Tibial nerve (tissue), 4 donors: ENCODE measurements at regions not wholly inside any gene's neighbourhood (a gene's known extent, or its start where the extent isn't known, plus 50 kb on each side); places are given as distances from the start of the nearest gene placed in this dataset.

ENCODE experiments used
- DNase-seq, 2 donors: peaks; one replicate each; pipeline ENCODE4 v3.0.0-alpha.2; 2019; ENCODE audit warnings: low spot score in 2 of 2
- H3K27ac ChIP-seq, 4 donors: fragments of 200-600 bp; sonication (generic) in 3 of 4; one replicate each; pipeline ENCODE4 v1.5.1; 2017 to 2019; ENCODE audit warnings: mild to moderate bottlenecking in 1 of 4
- H3K27me3 ChIP-seq, 2 donors: fragments of 200-600 bp; sonication (generic) in 1 of 2; one replicate each; pipeline versions ENCODE4 v1.5.1 to v1.6.0; 2017 to 2019
- H3K36me3 ChIP-seq, 3 donors: fragments of 200-600 bp; sonication (generic); one replicate each; pipeline ENCODE4 v1.5.1; 2018 to 2019
- H3K4me1 ChIP-seq, 4 donors: fragments of 200-600 bp; sonication (generic) in 3 of 4; one replicate each; pipeline ENCODE4 v1.5.1; 2017 to 2019
- H3K4me3 ChIP-seq, 4 donors: fragments of 200-600 bp; sonication (generic) in 3 of 4; one replicate each; pipeline ENCODE4 v1.5.1; 2017 to 2019; ENCODE audit warnings: mild to moderate bottlenecking in 1 of 4, moderate library complexity in 1 of 4
- H3K9me3 ChIP-seq, 4 donors: fragments of 200-600 bp; sonication (generic) in 3 of 4; one replicate each; pipeline ENCODE4 v1.5.1; 2017 to 2019
- CTCF ChIP-seq, 5 experiments: fragments of 200-600 bp in 3 of 5; fragments of 450-650 bp in 2 of 5; sonication (generic) in 3 of 5; IDR thresholded peaks; one replicate each; pipeline ENCODE4 v1.5.1; 2016 to 2019; ENCODE audit warnings: antibody characterized with exemption in 5 of 5, mild to moderate bottlenecking in 3 of 5, moderate library complexity in 2 of 5
- EP300 ChIP-seq, 2 donors: sonication (generic); formaldehyde crosslinking; IDR thresholded peaks; one replicate each; pipeline ENCODE4 v1.6.1; 2017; ENCODE audit warnings: antibody characterized with exemption in 2 of 2, mild to moderate bottlenecking in 1 of 2
- POLR2A ChIP-seq, 2 donors: fragments of 450-650 bp; IDR thresholded peaks; one replicate each; pipeline ENCODE4 v1.6.1; 2017; ENCODE audit warnings: antibody characterized with exemption in 2 of 2, mild to moderate bottlenecking in 2 of 2, moderate library complexity in 2 of 2
- WGBS, 2 donors: methylation state at CpG; one replicate each; pipeline ENCODE4 v1.1.5; 2018; 5-methylcytosine and 5-hydroxymethylcytosine counted together

GRCh38 chr1:199766218-199766792 lies 261.2 kb upstream of the NR5A2 start:
- H3K36me3 ChIP-seq = no peaks in the 10 kb centered on the region
- no peak overlapping the region for H3K27ac ChIP-seq
- H3K4me3 ChIP-seq = no peak overlapping the region
- no peaks in the 10 kb centered on the region for H3K4me1 ChIP-seq
- DNase-seq = no peak
- peaks cover 0 to 28% (median 0%) of the 10 kb centered on the region in 4 donors for H3K9me3 ChIP-seq
- TF ChIP-seq EP300 (IDR thresholded peaks at IDR 0.05) = no peak
- no peak for TF ChIP-seq CTCF (IDR thresholded peaks at IDR 0.05)
- no peak for TF ChIP-seq POLR2A (IDR thresholded peaks at IDR 0.05)
- no peaks in the 10 kb centered on the region for H3K27me3 ChIP-seq

- H3K4me1 ChIP-seq = no peaks in the 10 kb centered on the region
- DNase-seq = no peak
- H3K36me3 ChIP-seq = no peaks in the 10 kb centered on the region
- H3K9me3 ChIP-seq = peaks cover 0 to 28% (median 0%) of the 10 kb centered on the region in 4 donors
- TF ChIP-seq CTCF (IDR thresholded peaks at IDR 0.05) (no peak), EP300 (IDR thresholded peaks at IDR 0.05) (no peak), POLR2A (IDR thresholded peaks at IDR 0.05) (no peak)
- H3K4me3 ChIP-seq = no peak overlapping the region
- no peaks in the 10 kb centered on the region for H3K27me3 ChIP-seq
- H3K27ac ChIP-seq = no peak overlapping the region
- WGBS, 2 donors = 92% methylated on average over 2 of the region's 2 CpGs
These were observed 259.8 kb upstream of the NR5A2 start for GRCh38 chr1:199767700-199768099.

- 43 to 49% methylated on average over 1 of the region's 1 CpG for WGBS, 2 donors
These were observed 252.9 kb upstream of the NR5A2 start for GRCh38 chr1:199774433-199775089.

GRCh38 chr1:199776768-199777497 lies 250.6 kb upstream of the NR5A2 start:
- no peaks in the 10 kb centered on the region for H3K27me3 ChIP-seq
- WGBS, 2 donors = 95 to 100% methylated on average over 1 of the region's 1 CpG
- no peaks in the 10 kb centered on the region for H3K36me3 ChIP-seq
- H3K4me3 ChIP-seq = no peak overlapping the region
- H3K9me3 ChIP-seq = no peaks in the 10 kb centered on the region
- no peak for TF ChIP-seq CTCF (IDR thresholded peaks at IDR 0.05)
- no peak for TF ChIP-seq POLR2A (IDR thresholded peaks at IDR 0.05)
- no peak for TF ChIP-seq EP300 (IDR thresholded peaks at IDR 0.05)
- H3K27ac ChIP-seq = no peak overlapping the region
- no peak for DNase-seq
- no peaks in the 10 kb centered on the region for H3K4me1 ChIP-seq

More at GRCh38 chr1:199774433-199775089, 252.9 kb upstream of the NR5A2 start:
- no peaks in the 10 kb centered on the region for H3K36me3 ChIP-seq
- H3K9me3 ChIP-seq = no peaks in the 10 kb centered on the region
- DNase-seq = no peak
- TF ChIP-seq CTCF (IDR thresholded peaks at IDR 0.05) (no peak), POLR2A (IDR thresholded peaks at IDR 0.05) (no peak), EP300 (IDR thresholded peaks at IDR 0.05) (no peak)
- H3K4me1 ChIP-seq = no peaks in the 10 kb centered on the region
- no peak overlapping the region for H3K27ac ChIP-seq
- no peaks in the 10 kb centered on the region for H3K27me3 ChIP-seq
- H3K4me3 ChIP-seq = no peak overlapping the region

- DNase-seq = no peak
- WGBS, 2 donors = 49 to 57% methylated on average over 3 of the region's 3 CpGs
These were observed 249.1 kb upstream of the NR5A2 start for GRCh38 chr1:199778324-199778955.

More at GRCh38 chr1:199778324-199778955, 249.1 kb upstream of the NR5A2 start:
- no peak for TF ChIP-seq EP300 (IDR thresholded peaks at IDR 0.05)
- no peak for TF ChIP-seq CTCF (IDR thresholded peaks at IDR 0.05)
- Histone ChIP-seq H3K36me3 (no peaks in the 10 kb centered on the region), H3K4me1 (no peaks in the 10 kb centered on the region), H3K27ac (no peak overlapping the region), H3K27me3 (no peaks in the 10 kb centered on the region), H3K9me3 (no peaks in the 10 kb centered on the region), H3K4me3 (no peak overlapping the region)
